Stimulated activated CD8-positive, alpha-beta memory T cell treated with anti-CD3 and anti-CD28 coated beads, Interleukin-7, amount 100 ng/mL, for 4 hours (primary cell): ENCODE measurements at regions not wholly inside any gene's neighbourhood (a gene's known extent, or its start where the extent isn't known, plus 50 kb on each side); places are given as distances from the start of the nearest gene placed in this dataset.
"Not testable (repeated sequence)": the region's sequence is repeated elsewhere in the genome, so short reads cannot be mapped to it uniquely, and the experiment has no call there.

Experiments used
- DNase-seq, 2 donors: peaks; one replicate each; pipeline ENCODE4 v3.0.0-alpha.2; 2020; ENCODE audit warnings: low read depth in 2 of 2

- DNase-seq = no peak
These were observed 143.3 kb downstream of the CTH start for GRCh38 chr1:70554341-70554740.

- no peak for DNase-seq
These were observed 145.5 kb downstream of the CTH start for GRCh38 chr1:70556541-70556940.

GRCh38 chr1:70567167-70567566, 156.1 kb downstream of the CTH start:
- DNase-seq = no peak

- DNase-seq = no peak
These were observed 160.1 kb downstream of the CTH start for GRCh38 chr1:70571191-70571590.

GRCh38 chr1:70573317-70573843, 162.3 kb downstream of the CTH start:
- no peak for DNase-seq

- no peak for DNase-seq
These were observed 170.6 kb downstream of the CTH start for GRCh38 chr1:70581661-70582060.

GRCh38 chr1:70583522-70583921, 172.5 kb downstream of the CTH start:
- DNase-seq = no peak

GRCh38 chr1:70586046-70586445, 175.0 kb downstream of the CTH start:
- no peak for DNase-seq

- DNase-seq = no peak
These were observed 176.9 kb downstream of the CTH start for GRCh38 chr1:70587872-70588366.

- not testable (repeated sequence) for DNase-seq
These were observed 182.5 kb downstream of the CTH start for GRCh38 chr1:70593551-70593950.

DNA sequence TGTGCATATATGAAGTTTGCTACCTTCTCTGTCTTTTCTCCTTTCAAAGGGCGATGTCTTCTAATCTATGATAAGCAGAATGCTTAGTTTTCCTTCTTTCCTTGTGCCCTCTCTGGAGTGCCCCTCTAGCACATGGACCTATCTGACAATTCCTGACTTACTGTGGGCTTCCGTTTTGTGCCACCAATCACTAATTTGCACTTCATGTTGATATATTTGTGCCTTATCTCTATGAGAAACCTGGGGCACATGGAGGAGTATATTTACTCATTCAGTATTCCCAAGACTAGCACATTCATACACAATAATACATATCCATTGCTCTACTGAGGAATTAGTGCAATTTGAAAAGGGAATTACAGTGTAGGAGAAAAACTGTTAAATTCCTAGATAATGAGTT, 197.7 kb downstream of the CTH start:
- no peak for DNase-seq

- not testable (repeated sequence) for DNase-seq
These were observed 199.1 kb downstream of the CTH start for GRCh38 chr1:70610164-70610563.

DNA sequence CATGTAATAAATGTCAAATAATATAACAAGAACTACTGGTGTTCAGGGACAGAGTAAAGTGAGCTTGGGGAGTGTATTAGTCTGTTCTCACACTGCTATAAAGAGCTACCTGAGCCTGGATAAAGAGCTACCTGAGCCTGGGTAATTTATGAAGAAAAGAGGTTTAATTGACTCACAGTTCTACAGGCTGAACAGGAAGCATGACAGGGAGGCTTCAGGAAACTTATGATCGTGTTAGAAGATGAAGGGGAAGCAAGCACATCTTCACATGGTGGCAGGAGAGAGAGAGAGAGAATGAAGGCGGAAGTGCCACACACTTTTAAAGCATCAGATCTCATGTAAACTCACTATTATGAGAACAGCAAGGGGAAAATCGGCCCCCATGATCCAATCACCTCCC, 205.9 kb downstream of the CTH start:
- DNase-seq = no peak

DNA sequence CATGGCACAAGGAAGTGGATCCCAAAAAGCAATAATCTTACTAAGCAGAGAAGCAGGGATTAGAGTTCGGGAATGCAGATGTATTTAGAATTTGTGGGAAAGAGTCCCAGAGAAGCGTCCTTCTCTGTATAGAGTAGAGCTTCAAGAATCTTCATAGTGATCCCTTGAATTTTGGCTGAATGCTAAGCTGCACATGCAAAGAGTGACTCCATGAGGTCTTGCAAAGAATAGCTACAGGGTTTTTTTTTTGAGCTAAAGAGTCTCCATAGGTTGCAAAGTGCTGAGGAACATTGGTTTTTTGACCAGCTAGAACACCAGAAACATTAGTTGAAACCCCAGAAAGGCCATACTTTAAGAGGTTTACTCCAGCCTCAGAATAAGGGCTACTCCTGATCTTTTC, 206.7 kb downstream of the CTH start:
- no peak for DNase-seq

DNA sequence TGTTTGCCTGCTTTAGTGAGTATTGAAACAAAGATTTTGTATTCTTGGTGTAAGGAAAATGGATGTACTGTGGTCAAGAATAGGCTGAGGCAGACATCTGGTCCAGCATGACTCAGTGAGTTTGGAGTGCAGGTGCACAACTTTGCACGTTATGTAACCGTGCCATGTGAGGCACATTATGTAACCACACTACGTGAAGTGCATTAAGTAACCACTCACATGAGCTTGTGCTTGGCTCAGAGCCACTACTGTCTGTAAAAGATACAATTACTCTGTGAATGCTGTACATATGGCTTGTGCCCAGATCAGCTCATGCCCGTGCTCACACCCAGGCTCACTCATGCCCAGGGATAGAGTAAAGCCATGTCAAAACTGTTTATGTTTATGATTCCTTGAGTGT, 216.8 kb downstream of the CTH start:
- no peak for DNase-seq

- no peak for DNase-seq
These were observed 217.9 kb downstream of the CTH start for GRCh38 chr1:70628973-70629372.

- no peak for DNase-seq
These were observed 221.9 kb downstream of the CTH start for GRCh38 chr1:70633004-70633403.

DNA sequence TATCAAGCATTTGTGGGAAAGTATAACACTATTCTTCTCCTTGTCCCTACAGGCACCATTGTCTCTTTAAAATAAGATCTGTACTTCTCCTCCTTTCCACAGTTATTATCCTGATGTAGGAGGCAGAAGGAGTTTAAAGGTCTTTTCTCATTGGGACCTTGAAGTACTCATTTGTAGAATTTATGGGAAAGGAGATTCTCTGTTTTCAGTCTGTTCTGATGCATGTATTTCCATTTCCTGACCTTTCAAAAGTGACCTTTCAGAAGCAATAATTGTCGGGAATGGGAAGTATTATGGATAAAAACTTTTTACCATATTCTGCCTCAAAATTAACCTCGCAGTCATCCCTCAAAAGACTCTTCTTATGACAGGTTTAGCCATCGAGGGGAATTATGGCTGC, 224.8 kb downstream of the CTH start:
- DNase-seq = no peak

DNA sequence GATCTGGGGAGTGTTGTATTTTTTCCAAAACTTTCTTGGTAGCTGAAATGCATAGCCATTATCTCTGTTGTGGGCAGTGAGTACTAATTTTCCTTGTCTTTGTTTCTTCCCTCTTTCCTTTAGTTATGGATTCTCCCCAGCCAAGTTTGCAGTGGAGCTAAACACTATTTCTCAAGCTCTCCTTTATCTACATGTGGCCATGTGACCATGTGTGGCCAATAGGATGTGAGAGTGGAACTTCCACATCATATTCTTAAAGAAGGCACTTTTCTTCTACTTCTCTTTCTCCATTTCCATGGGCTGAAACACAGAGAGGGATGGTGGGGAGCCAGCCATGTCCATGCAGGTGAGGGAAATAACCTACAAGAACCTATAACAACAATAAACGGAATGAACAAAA, 230.8 kb downstream of the CTH start:
- no peak for DNase-seq

DNA sequence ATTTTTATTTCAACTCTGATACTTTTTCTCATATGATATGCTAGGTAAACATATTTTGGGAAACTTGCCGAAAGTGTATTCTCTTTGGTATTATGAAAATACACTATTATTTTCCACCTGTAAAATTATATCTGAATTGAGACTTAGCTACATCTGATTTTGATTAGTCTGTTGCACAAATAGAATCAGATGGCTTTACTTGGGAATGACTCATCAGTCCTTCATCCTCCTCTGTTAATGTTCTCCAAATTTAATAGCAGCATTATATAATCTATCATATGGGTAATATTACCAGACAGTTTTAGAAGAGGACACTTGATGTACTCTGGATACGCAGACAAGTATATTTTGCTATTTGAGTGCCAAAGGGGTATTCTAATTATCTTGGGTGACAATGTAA, 245.3 kb downstream of the CTH start:
- no peak for DNase-seq

DNA sequence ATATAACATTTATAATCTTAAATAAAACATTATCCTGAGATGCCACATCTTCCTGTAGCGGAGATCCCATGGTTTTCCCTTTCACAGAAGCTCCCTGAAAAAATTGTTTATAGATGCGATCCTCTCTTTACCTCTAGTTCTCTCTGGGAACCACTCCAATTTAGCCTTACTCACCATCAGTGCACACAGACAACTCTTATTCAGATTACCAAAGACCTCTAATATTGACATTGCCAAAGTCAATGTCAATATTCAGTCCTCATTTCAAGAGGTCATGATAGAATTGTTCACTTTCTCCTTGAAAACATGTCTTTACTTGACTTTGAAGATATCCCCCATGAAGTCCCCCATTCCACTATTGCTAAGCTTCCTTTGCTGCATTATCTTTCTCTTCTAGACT, 248.8 kb downstream of the CTH start:
- no peak for DNase-seq

DNA sequence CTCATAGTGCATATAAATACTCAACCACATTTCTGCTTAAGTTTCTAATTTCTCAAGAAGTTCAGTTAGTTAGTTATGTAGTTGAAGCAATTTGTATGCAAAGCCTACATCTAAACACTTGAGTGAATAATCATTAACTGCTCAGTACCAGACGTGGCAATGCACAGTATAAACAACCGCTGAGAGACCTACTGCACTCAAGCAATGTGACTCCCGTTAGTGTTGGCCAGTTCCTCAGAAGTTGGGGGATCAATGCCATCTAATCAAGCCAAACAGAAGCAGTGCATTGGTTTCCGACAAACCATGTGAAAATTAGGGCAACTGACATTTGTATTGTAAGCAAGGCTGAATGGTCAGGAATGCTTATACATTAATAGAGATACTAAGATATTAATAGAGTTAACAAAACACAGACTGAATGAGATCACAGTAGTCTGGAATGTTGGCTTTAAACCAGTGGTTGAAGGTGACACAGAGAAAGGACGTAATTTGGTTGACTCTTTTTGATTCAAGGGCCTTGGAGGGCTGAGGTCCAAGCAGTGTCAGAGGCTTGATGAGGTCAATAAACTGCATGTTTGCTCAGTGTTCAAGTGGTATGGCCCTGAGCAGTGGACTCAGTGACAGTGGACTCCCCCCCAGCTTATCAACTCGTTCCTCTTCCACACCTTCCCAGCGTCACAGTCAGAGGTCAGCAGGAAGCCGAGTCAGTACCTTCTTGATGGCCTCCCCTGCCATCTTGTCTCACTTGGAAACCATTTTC, 255.5 kb downstream of the CTH start:
- DNase-seq = no peak

GRCh38 chr1:70667494-70668170, 256.6 kb downstream of the CTH start:
- no peak for DNase-seq
